GM21786 (cell line): ENCODE measurements at regions not wholly inside any gene's neighbourhood (a gene's known extent, or its start where the extent isn't known, plus 50 kb on each side); places are given as distances from the start of the nearest gene placed in this dataset.

Source experiments
- ATAC-seq: cut with Tn5 transposase; IDR thresholded peaks from one replicate; pipeline ENCODE4 v1.9.1; 2021; ENCODE audit not compliant: unreplicated experiment

GRCh38 chr12:125353871-125354270, 288.6 kb downstream of the AACS start:
- ATAC-seq = no peak

DNA sequence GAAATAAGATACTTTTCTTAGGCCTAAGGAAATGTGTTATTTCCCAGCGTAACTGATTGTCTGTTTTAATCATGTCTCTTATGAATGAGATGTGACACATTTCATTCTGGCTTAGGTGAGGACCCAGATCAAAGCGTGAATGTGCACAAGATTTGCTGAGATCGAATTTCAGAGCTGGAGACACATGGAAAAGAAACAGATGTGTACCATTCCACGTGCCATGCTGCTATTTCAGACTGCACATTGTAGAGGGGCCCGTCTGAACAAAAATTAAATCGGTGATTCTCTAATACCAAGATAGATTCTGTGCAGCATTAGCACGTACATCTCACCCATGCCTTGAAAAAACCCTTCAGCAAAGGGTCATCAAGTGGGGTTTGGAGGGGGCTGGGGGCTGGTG, 290.4 kb downstream of the AACS start:
- ATAC-seq = no peak

GRCh38 chr12:125356111-125356510, 290.9 kb downstream of the AACS start:
- no peak for ATAC-seq

- ATAC-seq = no peak
These were observed 292.3 kb downstream of the AACS start for GRCh38 chr12:125357561-125357960.

DNA sequence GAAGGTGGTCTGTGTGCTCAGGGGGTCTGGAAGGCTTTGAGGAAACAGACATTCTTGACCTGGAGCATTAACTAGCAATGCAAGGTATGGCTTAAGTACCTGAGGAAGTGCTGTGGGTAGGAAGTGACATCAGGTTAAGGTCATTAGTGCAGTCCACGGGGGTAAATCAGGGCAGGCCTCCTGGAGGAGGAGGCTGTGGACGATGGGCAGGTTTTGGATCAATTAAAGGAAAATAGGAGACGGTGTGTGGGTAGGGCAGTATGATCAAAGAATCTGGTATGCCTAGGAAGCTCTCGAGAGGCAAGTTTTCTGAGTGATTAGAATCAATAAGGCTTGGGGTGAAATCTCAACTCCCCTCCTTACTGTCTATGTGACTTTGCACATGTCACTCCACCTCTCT, 295.3 kb downstream of the AACS start:
- no peak for ATAC-seq

DNA sequence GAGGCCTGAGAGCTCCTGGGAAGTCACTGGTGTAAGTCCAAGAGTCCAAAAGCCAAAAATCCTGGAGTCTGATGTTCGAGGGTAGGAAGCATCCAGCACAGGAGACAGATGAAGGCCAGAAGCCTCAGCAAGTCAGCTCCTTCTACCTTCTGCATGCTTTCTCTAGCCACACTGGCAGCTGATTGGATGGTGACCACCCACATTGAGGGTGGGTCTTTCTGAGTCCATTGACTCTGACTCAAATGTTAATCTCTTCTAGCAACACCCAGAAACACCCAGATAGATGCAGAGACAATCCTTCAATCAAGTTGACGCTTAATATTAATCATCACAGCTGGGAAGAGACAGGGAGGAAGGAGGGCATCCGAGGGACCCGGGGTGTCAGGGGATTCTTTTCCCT, 305.8 kb downstream of the AACS start:
- no peak for ATAC-seq

DNA sequence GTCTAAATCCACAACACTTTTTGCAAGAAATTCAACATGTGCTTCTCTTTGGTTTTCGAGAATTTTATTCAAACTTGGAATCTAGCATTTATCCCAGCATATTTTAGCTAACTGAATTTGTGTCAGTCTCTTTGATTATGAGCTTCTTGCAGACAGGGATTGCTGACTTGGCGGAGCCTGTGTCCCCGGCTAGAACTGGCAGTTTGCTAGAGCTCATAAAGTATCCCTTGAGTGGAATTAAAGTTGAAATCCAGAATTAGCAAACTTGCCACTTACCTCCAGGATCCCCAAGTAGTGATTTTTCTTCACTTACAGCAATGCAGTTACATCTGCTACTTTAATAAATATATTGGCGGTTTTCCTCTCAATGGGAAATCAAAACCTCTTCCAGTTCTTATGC, 306.9 kb downstream of the AACS start:
- ATAC-seq = no peak

DNA sequence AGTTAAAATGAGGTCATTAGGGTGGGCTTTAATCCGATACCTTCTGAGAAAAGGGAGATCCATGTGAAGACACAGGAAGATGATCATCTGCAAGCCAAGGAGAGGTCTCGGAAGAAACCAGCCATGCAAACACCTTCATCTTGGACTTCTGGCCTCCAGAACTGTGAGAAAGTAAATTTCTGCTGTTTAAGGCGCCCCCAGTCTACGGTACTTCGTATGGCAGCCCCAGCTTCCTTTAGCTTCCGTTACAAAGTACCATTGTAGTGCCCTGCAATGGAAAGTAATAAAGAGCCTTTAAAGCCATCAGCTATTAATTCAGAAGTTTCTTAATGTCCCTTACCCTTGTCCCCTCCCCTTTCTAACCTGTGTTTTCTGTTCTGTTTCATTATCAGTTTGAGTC, 308.1 kb downstream of the AACS start:
- no peak for ATAC-seq

- ATAC-seq = no peak
These were observed 311.2 kb downstream of the AACS start for GRCh38 chr12:125376422-125376821.

GRCh38 chr12:125377093-125377492, 311.9 kb downstream of the AACS start:
- no peak for ATAC-seq

DNA sequence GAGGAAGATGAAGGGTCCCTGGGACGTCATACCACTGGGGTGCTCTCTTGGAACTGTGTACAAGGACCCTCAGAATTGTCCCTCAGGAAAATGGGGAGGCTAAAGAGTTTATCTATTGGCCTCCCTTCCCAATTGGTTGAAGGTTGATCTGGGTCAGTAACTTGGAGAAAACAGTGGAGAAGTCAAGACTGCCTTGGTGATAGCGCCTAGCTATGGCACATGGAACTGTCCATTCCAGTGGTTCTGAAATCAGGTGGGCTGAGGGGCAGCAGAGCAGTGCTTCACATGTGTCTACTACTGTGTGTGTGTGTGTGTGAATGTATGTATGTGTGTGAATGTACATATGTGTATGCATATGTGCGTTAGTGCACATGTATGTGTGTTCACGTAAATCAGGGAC, 316.1 kb downstream of the AACS start:
- ATAC-seq = no peak

DNA sequence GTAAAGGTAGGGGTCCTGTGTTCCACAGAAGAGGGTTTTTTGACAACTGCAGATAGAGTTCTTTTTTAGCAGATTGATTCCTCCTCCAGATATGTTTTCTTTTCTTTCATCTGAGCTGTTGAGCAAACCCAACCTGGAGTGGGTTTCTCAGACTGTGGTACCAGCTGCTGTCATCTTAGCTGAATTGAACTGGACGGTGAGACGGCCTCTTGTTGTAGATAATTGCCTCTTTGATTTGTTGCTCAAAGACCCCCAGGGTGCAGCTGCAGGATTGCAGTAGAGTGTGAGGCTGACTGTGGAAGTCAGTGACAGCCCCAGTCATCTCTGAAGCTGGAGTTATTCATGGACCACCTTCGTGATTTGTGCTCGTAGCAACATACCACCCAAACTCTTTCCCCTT, 317.7 kb downstream of the AACS start:
- no peak for ATAC-seq

- ATAC-seq = no peak
These were observed 321.4 kb downstream of the AACS start for GRCh38 chr12:125386652-125387051.

DNA sequence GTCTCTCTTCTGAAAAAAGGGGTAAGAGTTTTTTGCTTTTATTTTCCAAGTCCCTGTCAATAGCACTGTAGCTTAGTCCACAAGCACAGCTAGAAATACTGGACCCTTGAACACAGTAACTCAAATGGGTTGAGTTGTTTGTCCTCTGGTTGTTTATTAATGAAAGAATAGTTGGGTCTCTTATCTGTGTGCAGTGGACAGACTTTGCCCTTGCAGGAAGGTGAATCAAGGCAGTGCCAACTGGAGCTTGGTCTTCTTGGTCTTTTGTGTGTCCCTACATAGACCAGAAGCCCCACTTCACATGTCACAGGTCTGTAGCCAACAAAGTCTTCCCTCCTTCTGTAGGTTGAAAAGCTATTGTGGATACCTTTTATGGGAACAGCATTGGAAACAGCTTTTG, 322.0 kb downstream of the AACS start:
- no peak for ATAC-seq

- no peak for ATAC-seq
These were observed 323.9 kb downstream of the AACS start for GRCh38 chr12:125389061-125389697.

- ATAC-seq = no peak
These were observed 328.3 kb downstream of the AACS start for GRCh38 chr12:125393569-125393968.

GRCh38 chr12:125395583-125396215, 330.5 kb downstream of the AACS start:
- ATAC-seq = no peak

- ATAC-seq = no peak
These were observed 334.3 kb downstream of the AACS start for GRCh38 chr12:125399489-125399888.

GRCh38 chr12:125402874-125403789, 337.9 kb downstream of the AACS start:
- ATAC-seq = no peak

DNA sequence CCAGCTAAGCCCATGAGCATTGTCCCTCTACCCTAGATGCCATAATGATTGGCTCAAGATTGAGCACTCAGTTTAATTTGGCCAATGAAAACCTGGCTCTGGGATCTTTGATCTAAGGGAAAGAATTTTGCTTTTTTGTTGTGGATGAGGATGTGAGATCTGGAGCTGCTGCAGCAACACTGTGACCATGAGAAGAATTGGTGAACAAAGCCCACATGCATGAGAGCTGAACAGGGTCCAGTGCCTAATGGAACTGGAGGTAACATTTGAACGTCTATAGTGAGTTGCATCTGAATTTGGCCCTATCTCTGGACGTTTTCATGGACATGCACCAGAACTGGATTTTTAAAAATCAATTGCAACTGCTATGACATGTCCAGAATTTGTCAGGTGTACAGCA, 338.6 kb downstream of the AACS start:
- ATAC-seq = no peak

DNA sequence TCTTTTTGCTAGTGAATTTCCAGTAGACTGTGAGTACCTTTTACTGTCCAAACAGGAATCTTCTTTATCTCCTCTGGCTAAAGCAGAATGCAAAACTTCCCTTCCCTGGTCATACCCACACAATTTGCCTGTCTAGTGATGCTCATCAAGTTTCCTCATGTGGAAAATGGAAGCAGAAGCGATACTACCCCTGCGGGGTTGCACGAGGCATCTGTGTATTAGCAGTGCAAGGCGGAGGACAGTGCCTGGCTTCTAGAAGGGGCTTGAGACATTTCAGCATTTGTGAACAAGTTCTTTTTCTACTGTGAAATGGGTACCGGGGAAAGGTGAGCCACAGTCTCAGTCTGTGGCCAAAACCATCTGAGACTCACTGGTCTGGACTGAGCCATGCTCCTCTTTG, 340.9 kb downstream of the AACS start:
- ATAC-seq = peak; percentile 77

- no peak for ATAC-seq
These were observed 343.5 kb downstream of the AACS start for GRCh38 chr12:125408718-125409117.
